H9 (cell line): ENCODE measurements at regions not wholly inside any gene's neighbourhood (a gene's known extent, or its start where the extent isn't known, plus 50 kb on each side); places are given as distances from the start of the nearest gene placed in this dataset.

Experiments
- DNase-seq: peaks from one replicate; pipeline ENCODE4 v3.0.0-alpha.2; 2017
- H2AFZ ChIP-seq: one replicate; pipeline ENCODE4 v1.6.1; 2013; ENCODE audit warnings: mild to moderate bottlenecking, low read length, control low read depth, moderate library complexity
- H2AK5ac ChIP-seq: 2 replicates; pipeline ENCODE4 v1.6.1; 2013; ENCODE audit warnings: low read length, control low read depth, mixed read lengths; ENCODE audit not compliant: insufficient read length
- H2BK120ac ChIP-seq: one replicate; pipeline ENCODE4 v1.6.1; 2013; ENCODE audit warnings: low read depth, mild to moderate bottlenecking, low read length, control low read depth, inconsistent platforms; ENCODE audit not compliant: poor library complexity, severe bottlenecking
- H2BK12ac ChIP-seq: 2 replicates; pipeline ENCODE4 v1.6.1; 2013; ENCODE audit warnings: low read length, control low read depth, mixed read lengths, low read depth; ENCODE audit not compliant: insufficient read length
- H2BK15ac ChIP-seq: 2 replicates; pipeline ENCODE4 v1.6.1; 2013; ENCODE audit warnings: low read depth, low read length, control low read depth
- H2BK20ac ChIP-seq: one replicate; pipeline ENCODE4 v1.6.1; 2013; ENCODE audit warnings: low read depth, mild to moderate bottlenecking, low read length, control low read depth, inconsistent platforms; ENCODE audit not compliant: poor library complexity, severe bottlenecking
- H2BK5ac ChIP-seq: 2 replicates; pipeline ENCODE4 v1.6.1; 2013; ENCODE audit warnings: low read length, control low read depth, mixed read lengths; ENCODE audit not compliant: insufficient read length
- H3K14ac ChIP-seq: 2 replicates; pipeline ENCODE4 v1.6.1; 2013; ENCODE audit warnings: low read length, control low read depth; ENCODE audit not compliant: insufficient read depth
- H3K18ac ChIP-seq: 2 replicates; pipeline ENCODE4 v1.6.1; 2013; ENCODE audit warnings: low read depth, mild to moderate bottlenecking, mixed read lengths, low read length, control low read depth; ENCODE audit not compliant: insufficient read length
- H3K23ac ChIP-seq: 2 replicates; pipeline ENCODE4 v1.6.1; 2013; ENCODE audit warnings: low read length, control low read depth, mixed read lengths, low read depth; ENCODE audit not compliant: insufficient read length
- H3K23me2 ChIP-seq: 2 replicates; pipeline ENCODE4 v1.6.1; 2013; ENCODE audit warnings: low read depth, mild to moderate bottlenecking, mixed read lengths, low read length, control low read depth; ENCODE audit not compliant: insufficient read length, poor library complexity, severe bottlenecking
- H3K27ac ChIP-seq: 2 replicates; pipeline ENCODE4 v1.5.1; 2013; ENCODE audit warnings: low read length, control low read depth, mixed read lengths, low read depth; ENCODE audit not compliant: insufficient read length
- H3K27me3 ChIP-seq: 2 replicates; pipeline ENCODE4 v1.6.1; 2013; ENCODE audit warnings: low read length, control low read depth, inconsistent platforms; ENCODE audit not compliant: insufficient read depth
- H3K4ac ChIP-seq: 2 replicates; pipeline ENCODE4 v1.6.1; 2013; ENCODE audit warnings: low read depth, mild to moderate bottlenecking, control low read depth, inconsistent platforms, low read length, moderate library complexity
- H3K4me1 ChIP-seq: 2 replicates; pipeline ENCODE4 v1.6.1; 2013; ENCODE audit warnings: low read length, control low read depth, inconsistent platforms; ENCODE audit not compliant: insufficient read depth
- H3K4me2 ChIP-seq: 2 replicates; pipeline ENCODE4 v1.6.1; 2013; ENCODE audit warnings: low read length, control low read depth, mixed read lengths; ENCODE audit not compliant: insufficient read length, insufficient read depth
- H3K56ac ChIP-seq: 2 replicates; pipeline ENCODE4 v1.6.1; 2013; ENCODE audit warnings: low read depth, mild to moderate bottlenecking, mixed read lengths, low read length, control low read depth; ENCODE audit not compliant: insufficient read length
- H3K79me1 ChIP-seq: 2 replicates; pipeline ENCODE4 v1.6.1; 2013; ENCODE audit warnings: low read depth, mild to moderate bottlenecking, moderate library complexity, low read length, control low read depth, inconsistent platforms; ENCODE audit not compliant: insufficient read depth, poor library complexity, severe bottlenecking
- H3K79me2 ChIP-seq: 2 replicates; pipeline ENCODE4 v1.6.1; 2013; ENCODE audit warnings: low read length, control low read depth, inconsistent platforms; ENCODE audit not compliant: insufficient read depth
- H3K9ac ChIP-seq: 2 replicates; pipeline ENCODE4 v1.6.1; 2013; ENCODE audit warnings: low read length, control low read depth, mixed read lengths; ENCODE audit not compliant: insufficient read length; ENCODE audit errors: extremely low read depth
- H3K9me3 ChIP-seq: one replicate; pipeline ENCODE4 v1.6.1; 2013; ENCODE audit warnings: low read depth, low read length, inconsistent platforms; ENCODE audit not compliant: control insufficient read depth
- H3T11ph ChIP-seq: one replicate; pipeline ENCODE4 v1.6.1; 2013; ENCODE audit warnings: mild to moderate bottlenecking, low read length, control low read depth, inconsistent platforms
- H4K20me1 ChIP-seq: one replicate; pipeline ENCODE4 v1.6.1; 2013; ENCODE audit not compliant: control insufficient read depth, insufficient read length, insufficient read depth
- H4K5ac ChIP-seq: 2 replicates; pipeline ENCODE4 v1.6.1; 2013; ENCODE audit warnings: low read depth, mild to moderate bottlenecking, mixed read lengths, low read length, control low read depth; ENCODE audit not compliant: insufficient read length
- H4K8ac ChIP-seq: replicated peaks from 2 replicates; pipeline ENCODE4 v1.6.1; 2013; ENCODE audit warnings: low read length, control low read depth, mixed read lengths, low read depth; ENCODE audit not compliant: insufficient read length
- H4K91ac ChIP-seq: 2 replicates; pipeline ENCODE4 v1.6.1; 2013; ENCODE audit warnings: low read depth, mild to moderate bottlenecking, moderate library complexity, mixed read lengths, low read length, control low read depth; ENCODE audit not compliant: insufficient read length
- H3K27ac Mint-ChIP-seq, 3 experiments: 2 replicates in 2 of 3; 3 replicates in 1 of 3; pipeline ENCODE4 v1.8.0; 2020 to 2021; ENCODE audit warnings: mixed read lengths in 3 of 3, mild to moderate bottlenecking in 1 of 3, moderate library complexity in 1 of 3
- H3K27me3 Mint-ChIP-seq: 2 replicates; pipeline ENCODE4 v1.8.0; 2021; ENCODE audit warnings: low read depth, mild to moderate bottlenecking, moderate library complexity, mixed read lengths
- H3K36me3 Mint-ChIP-seq, 3 experiments: 2 replicates in 2 of 3; 3 replicates in 1 of 3; pipeline ENCODE4 v1.8.0; 2020 to 2021; ENCODE audit warnings: low read depth in 3 of 3, mixed read lengths in 3 of 3; ENCODE audit not compliant: insufficient read depth in 1 of 3
- H3K4me1 Mint-ChIP-seq, 2 experiments: 2 replicates each; pipeline ENCODE4 v1.8.0; 2020; ENCODE audit warnings: mixed read lengths in 2 of 2
- H3K4me3 Mint-ChIP-seq, 2 experiments: 2 replicates in 1 of 2; 3 replicates in 1 of 2; pipeline ENCODE4 v1.8.0; 2020 to 2021; ENCODE audit warnings: mild to moderate bottlenecking in 2 of 2, mixed read lengths in 2 of 2, moderate library complexity in 1 of 2
- H3K9me3 Mint-ChIP-seq, 2 experiments: 2 replicates in 1 of 2; 3 replicates in 1 of 2; pipeline ENCODE4 v1.8.0; 2020; ENCODE audit warnings: mild to moderate bottlenecking in 2 of 2, mixed read lengths in 2 of 2, moderate library complexity in 1 of 2
- WGBS: extraction: QIAGEN DNeasy Blood & Tissue Kit; methylation state at CpG from one replicate; pipeline ENCODE4 v1.1.7; 2013; ENCODE audit warnings: missing lambda C conversion rate, low lambda C conversion rate, mixed read lengths; ENCODE audit not compliant: insufficient read length; ENCODE audit errors: extremely low coverage; 5-methylcytosine and 5-hydroxymethylcytosine counted together
- TF ChIP-seq, protein P1 (sequence below): fragments of 200-600 bp; sonication (generic); conservative IDR thresholded peaks from 3 replicates; pipeline ENCODE4 v1.8.0; 2021; ENCODE audit warnings: antibody characterized with exemption, mild to moderate bottlenecking

DNA sequence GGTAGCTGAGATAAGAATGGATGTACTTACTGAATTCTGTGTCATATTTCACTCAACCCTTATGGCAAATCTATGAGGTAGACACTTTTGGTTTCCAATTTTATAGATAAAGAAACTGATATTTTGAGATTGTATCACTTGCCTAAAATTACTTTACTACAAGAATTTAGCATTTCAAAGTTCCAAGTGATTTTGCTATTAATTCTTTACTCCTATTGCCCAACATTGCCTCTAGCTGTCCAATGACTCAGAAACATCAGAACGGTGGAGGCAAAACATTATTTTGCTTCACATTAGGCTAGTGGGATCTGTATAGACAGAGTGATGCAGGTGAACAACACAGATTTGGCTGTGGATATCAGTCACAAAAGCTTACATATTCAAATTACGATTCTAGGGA is 747.2 kb upstream of the NEGR1 start:
- Histone ChIP-seq H2BK15ac (no peak overlapping the region), H3K27ac (no peak overlapping the region), H3K27me3 (no peaks in the 10 kb centered on the region), H2AK5ac (no peak overlapping the region), H3T11ph (no peak overlapping the region), H2AFZ (no peak overlapping the region), H3K79me1 (no peaks in the 10 kb centered on the region), H4K20me1 (no peaks in the 10 kb centered on the region), H3K23me2 (no peaks in the 10 kb centered on the region), H4K8ac (no peak overlapping the region), H4K91ac (no peak overlapping the region), H3K56ac (no peak overlapping the region), H3K14ac (no peak overlapping the region), H3K23ac (no peak overlapping the region), H2BK20ac (no peak overlapping the region), H3K79me2 (no peaks in the 10 kb centered on the region), H3K9me3 (no peaks in the 10 kb centered on the region), H3K9ac (no peak overlapping the region), H3K4me2 (no peak overlapping the region), H3K18ac (no peak overlapping the region), H2BK5ac (no peak overlapping the region), H2BK12ac (no peak overlapping the region), H2BK120ac (no peak overlapping the region), H3K4me1 (peaks cover 10% of the 10 kb centered on the region; the same call in 1 of the 2 replicates), H4K5ac (no peak overlapping the region), H3K4ac (no peak overlapping the region)
- no peak overlapping the region for H3K4me3 Mint-ChIP-seq
- H3K27me3 Mint-ChIP-seq, result no peaks in the 10 kb centered on the region
- no peak for DNase-seq
- TF ChIP-seq, protein P1, sequence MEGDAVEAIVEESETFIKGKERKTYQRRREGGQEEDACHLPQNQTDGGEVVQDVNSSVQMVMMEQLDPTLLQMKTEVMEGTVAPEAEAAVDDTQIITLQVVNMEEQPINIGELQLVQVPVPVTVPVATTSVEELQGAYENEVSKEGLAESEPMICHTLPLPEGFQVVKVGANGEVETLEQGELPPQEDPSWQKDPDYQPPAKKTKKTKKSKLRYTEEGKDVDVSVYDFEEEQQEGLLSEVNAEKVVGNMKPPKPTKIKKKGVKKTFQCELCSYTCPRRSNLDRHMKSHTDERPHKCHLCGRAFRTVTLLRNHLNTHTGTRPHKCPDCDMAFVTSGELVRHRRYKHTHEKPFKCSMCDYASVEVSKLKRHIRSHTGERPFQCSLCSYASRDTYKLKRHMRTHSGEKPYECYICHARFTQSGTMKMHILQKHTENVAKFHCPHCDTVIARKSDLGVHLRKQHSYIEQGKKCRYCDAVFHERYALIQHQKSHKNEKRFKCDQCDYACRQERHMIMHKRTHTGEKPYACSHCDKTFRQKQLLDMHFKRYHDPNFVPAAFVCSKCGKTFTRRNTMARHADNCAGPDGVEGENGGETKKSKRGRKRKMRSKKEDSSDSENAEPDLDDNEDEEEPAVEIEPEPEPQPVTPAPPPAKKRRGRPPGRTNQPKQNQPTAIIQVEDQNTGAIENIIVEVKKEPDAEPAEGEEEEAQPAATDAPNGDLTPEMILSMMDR, result no peak
- H3K4me1 Mint-ChIP-seq, result peaks cover 18 to 19% of the 10 kb centered on the region in 2 experiments
- H3K36me3 Mint-ChIP-seq, result no peaks in the 10 kb centered on the region
- no CpG with 5 or more reads among the region's 2 CpGs for WGBS
- no peaks in the 10 kb centered on the region for H3K9me3 Mint-ChIP-seq
- no peak overlapping the region for H3K27ac Mint-ChIP-seq
